ENCODE measurements at regions not wholly inside any gene's neighbourhood (a gene's known extent, or its start where the extent isn't known, plus 50 kb on each side); places are given as distances from the start of the nearest gene placed in this dataset.

DNA sequence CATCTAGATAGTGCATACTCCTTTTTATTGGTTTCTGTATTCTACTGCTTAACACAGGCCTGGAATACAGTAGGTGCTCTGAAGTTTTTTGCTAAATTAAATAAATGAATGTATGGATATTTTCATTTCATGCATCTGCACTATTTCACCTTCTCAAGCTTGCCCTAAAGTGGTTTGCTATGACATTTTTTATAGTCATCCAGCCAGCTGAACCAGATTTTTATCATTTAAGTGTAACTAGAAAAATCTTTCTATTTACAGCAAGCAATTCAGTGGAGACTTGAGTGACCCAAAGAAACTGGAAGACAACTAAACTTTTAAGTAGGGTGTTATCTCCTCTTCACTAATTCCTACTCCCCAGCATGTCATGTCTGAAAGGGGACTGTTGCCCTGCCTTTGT, 354.9 kb downstream of the OSR1 start:
- TF ChIP-seq, protein P1, sequence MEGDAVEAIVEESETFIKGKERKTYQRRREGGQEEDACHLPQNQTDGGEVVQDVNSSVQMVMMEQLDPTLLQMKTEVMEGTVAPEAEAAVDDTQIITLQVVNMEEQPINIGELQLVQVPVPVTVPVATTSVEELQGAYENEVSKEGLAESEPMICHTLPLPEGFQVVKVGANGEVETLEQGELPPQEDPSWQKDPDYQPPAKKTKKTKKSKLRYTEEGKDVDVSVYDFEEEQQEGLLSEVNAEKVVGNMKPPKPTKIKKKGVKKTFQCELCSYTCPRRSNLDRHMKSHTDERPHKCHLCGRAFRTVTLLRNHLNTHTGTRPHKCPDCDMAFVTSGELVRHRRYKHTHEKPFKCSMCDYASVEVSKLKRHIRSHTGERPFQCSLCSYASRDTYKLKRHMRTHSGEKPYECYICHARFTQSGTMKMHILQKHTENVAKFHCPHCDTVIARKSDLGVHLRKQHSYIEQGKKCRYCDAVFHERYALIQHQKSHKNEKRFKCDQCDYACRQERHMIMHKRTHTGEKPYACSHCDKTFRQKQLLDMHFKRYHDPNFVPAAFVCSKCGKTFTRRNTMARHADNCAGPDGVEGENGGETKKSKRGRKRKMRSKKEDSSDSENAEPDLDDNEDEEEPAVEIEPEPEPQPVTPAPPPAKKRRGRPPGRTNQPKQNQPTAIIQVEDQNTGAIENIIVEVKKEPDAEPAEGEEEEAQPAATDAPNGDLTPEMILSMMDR (IDR thresholded peaks at IDR 0.05), result no peak
- TF ChIP-seq EP300 (IDR thresholded peaks at IDR 0.05; ENCODE audit: low read depth), result no peak
- no peak for TF ChIP-seq POLR2AphosphoS5 (IDR thresholded peaks at IDR 0.05)
